ENCODE measurements at regions not wholly inside any gene's neighbourhood (a gene's known extent, or its start where the extent isn't known, plus 50 kb on each side); places are given as distances from the start of the nearest gene placed in this dataset.

DNA sequence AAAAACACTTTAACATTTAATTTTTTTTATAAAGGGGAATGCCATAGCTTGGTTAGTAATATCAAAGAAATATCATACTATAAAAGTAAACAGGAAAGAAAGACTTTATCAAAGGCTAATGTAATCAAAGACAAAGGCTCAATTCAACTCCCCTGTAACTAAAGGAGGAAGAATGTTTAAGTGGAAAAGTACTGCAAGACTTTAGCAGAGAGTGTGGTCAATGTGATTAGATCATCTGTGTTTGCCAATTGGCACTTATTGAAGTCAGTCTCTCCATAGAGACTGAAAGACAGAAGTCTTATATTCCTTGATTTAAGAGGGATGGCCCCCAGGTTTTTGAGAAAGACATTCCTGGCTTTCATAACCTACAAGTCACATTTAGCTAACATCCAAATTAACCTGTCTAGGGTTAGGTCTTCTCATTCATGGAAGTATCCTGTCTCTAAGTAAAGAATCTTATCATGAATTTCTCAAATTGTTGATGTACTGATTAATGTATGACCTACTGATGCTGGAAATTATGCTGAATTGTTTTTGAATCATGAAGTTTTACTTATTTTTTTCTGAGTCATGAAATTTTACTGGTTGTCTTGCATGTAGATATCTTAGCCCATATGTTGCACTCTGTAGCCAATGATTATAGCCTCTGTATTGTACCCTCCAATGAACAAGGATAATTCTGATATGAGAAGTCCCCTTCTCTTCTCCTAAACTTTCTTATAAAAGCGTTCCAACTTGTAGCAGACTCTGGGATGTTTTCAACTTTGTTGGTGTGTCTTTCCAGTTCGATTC lies 65.4 kb downstream of the ATXN7L3B start:
- no peak overlapping the region for H3K4me2 ChIP-seq (ENCODE audit: low read depth, low read length)
- no peaks in the 10 kb centered on the region for H3K36me3 ChIP-seq (replicated peaks in 1 of 2; ENCODE audit: control insufficient read depth in 1 of 2, insufficient read depth in 2 of 2, low read length in 2 of 2)
- no peaks in the 10 kb centered on the region for H3K79me2 ChIP-seq (ENCODE audit: insufficient read depth, low read length)
- BruUV-seq (replicated peaks) = no TSS peak
- ChIA-PET POLR2A (no interaction called here), CTCF (ENCODE audit: low intra/inter-chr PET ratio, low total read pairs) (no interaction called here)
- no peak for FAIRE-seq
- WGBS (ENCODE audit: low lambda C conversion rate) = 2% methylated on average over 2 of the region's 2 CpGs
- H3K4me1 ChIP-seq (ENCODE audit: insufficient read depth, low read length) = no peaks in the 10 kb centered on the region
- no peak overlapping the region for H3K27ac ChIP-seq (ENCODE audit: extremely low read length, insufficient read depth, low read length)
- TF ChIP-seq MAF1 (CRISPR knock-in tag; IDR thresholded peaks at IDR 0.05; ENCODE audit: borderline replicate concordance) = no peak
- no peak for TF ChIP-seq ELF4 (CRISPR knock-in tag; IDR thresholded peaks at IDR 0.05; ENCODE audit: borderline replicate concordance)
- no peak for TF ChIP-seq MYNN (CRISPR knock-in tag; IDR thresholded peaks at IDR 0.05; ENCODE audit: low read depth)
- TF ChIP-seq ZNF83 (CRISPR knock-in tag; IDR thresholded peaks at IDR 0.05; ENCODE audit: borderline replicate concordance) = no peak
- TF ChIP-seq TOE1 (CRISPR knock-in tag; IDR thresholded peaks at IDR 0.05) = no peak
- TF ChIP-seq, protein P1, sequence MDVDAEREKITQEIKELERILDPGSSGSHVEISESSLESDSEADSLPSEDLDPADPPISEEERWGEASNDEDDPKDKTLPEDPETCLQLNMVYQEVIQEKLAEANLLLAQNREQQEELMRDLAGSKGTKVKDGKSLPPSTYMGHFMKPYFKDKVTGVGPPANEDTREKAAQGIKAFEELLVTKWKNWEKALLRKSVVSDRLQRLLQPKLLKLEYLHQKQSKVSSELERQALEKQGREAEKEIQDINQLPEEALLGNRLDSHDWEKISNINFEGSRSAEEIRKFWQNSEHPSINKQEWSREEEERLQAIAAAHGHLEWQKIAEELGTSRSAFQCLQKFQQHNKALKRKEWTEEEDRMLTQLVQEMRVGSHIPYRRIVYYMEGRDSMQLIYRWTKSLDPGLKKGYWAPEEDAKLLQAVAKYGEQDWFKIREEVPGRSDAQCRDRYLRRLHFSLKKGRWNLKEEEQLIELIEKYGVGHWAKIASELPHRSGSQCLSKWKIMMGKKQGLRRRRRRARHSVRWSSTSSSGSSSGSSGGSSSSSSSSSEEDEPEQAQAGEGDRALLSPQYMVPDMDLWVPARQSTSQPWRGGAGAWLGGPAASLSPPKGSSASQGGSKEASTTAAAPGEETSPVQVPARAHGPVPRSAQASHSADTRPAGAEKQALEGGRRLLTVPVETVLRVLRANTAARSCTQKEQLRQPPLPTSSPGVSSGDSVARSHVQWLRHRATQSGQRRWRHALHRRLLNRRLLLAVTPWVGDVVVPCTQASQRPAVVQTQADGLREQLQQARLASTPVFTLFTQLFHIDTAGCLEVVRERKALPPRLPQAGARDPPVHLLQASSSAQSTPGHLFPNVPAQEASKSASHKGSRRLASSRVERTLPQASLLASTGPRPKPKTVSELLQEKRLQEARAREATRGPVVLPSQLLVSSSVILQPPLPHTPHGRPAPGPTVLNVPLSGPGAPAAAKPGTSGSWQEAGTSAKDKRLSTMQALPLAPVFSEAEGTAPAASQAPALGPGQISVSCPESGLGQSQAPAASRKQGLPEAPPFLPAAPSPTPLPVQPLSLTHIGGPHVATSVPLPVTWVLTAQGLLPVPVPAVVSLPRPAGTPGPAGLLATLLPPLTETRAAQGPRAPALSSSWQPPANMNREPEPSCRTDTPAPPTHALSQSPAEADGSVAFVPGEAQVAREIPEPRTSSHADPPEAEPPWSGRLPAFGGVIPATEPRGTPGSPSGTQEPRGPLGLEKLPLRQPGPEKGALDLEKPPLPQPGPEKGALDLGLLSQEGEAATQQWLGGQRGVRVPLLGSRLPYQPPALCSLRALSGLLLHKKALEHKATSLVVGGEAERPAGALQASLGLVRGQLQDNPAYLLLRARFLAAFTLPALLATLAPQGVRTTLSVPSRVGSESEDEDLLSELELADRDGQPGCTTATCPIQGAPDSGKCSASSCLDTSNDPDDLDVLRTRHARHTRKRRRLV (CRISPR knock-in tag; IDR thresholded peaks at IDR 0.05) = no peak
- no peak for TF ChIP-seq ZNF788 (CRISPR knock-in tag; IDR thresholded peaks at IDR 0.05; ENCODE audit: borderline replicate concordance)
- no peak for TF ChIP-seq IKZF4 (CRISPR knock-in tag; IDR thresholded peaks at IDR 0.05; ENCODE audit: borderline replicate concordance, low read depth, not compliant biosample characterization)
- no peak for TF ChIP-seq RORA (CRISPR knock-in tag; IDR thresholded peaks at IDR 0.05)
- no peak for TF ChIP-seq ETV5 (CRISPR knock-in tag; IDR thresholded peaks at IDR 0.05; ENCODE audit: borderline replicate concordance)
- no peak for ATAC-seq
- H3K27me3 ChIP-seq (ENCODE audit: control insufficient read depth in 1 of 2, insufficient read depth in 2 of 2, low read length in 2 of 2) = no peaks in the 10 kb centered on the region; a peak in 1 of 5 replicates
- in situ Hi-C loops (cut with HindIII; ENCODE audit: extremely low pct_ligation_motif_present, low pct_unique_long_range_greater_than_20kb) (no loop called here), intact Hi-C loops (cut with micrococcal nuclease; ENCODE audit: unreplicated experiment) (no loop called here)
- peaks cover 10% of the 10 kb centered on the region for H3K9me3 ChIP-seq (ENCODE audit: low read length)
- DNase-seq (ENCODE audit: low spot score) = no peak
- H4K20me1 ChIP-seq (ENCODE audit: insufficient read depth, low read length) = no peaks in the 10 kb centered on the region
- no peak overlapping the region; the same call in 1 of the 2 replicates for H3K9ac ChIP-seq (ENCODE audit: insufficient read depth, low read depth, low read length)
- no peak overlapping the region for H2AFZ ChIP-seq (ENCODE audit: low read length)
- no peak overlapping the region for H3K4me3 ChIP-seq (replicated peaks in 1 of 3; ENCODE audit: insufficient read depth in 1 of 3, low read depth in 2 of 3, low read length in 3 of 3)

All from HepG2 (cell line).